ENCODE measurements at regions not wholly inside any gene's neighbourhood (a gene's known extent, or its start where the extent isn't known, plus 50 kb on each side); places are given as distances from the start of the nearest gene placed in this dataset.

- H3K9me2 ChIP-seq (ENCODE audit: insufficient read depth, low read length), result no peaks in the 10 kb centered on the region
- TF ChIP-seq CTCF (conservative IDR thresholded peaks at IDR 0.05; ENCODE audit: low read length) (no peak), EZH2phosphoT487 (IDR thresholded peaks at IDR 0.05; ENCODE audit: borderline replicate concordance, low read depth, low read length) (no peak)
- no peak for DNase-seq (ENCODE audit: low spot score)
- H3K4me3 ChIP-seq (ENCODE audit: low read depth, low read length, poor library complexity, severe bottlenecking), result no peak overlapping the region
- no peak overlapping the region for H3K27ac ChIP-seq (ENCODE audit: low read depth, low read length, poor library complexity, severe bottlenecking)
- no peak overlapping the region for H3K4me2 ChIP-seq (ENCODE audit: low read length)
- no peaks in the 10 kb centered on the region for H4K20me1 ChIP-seq (ENCODE audit: insufficient read depth, low read length)
- H2AFZ ChIP-seq (ENCODE audit: low read length), result no peak overlapping the region
- no peaks in the 10 kb centered on the region for H3K36me3 ChIP-seq (ENCODE audit: insufficient read depth, low read length)
- no peaks in the 10 kb centered on the region for H3K4me1 ChIP-seq (ENCODE audit: insufficient read depth, low read length, poor library complexity, severe bottlenecking)
- intact Hi-C loops (cut with micrococcal nuclease; ENCODE audit: unreplicated experiment), result no loop called here
- no peaks in the 10 kb centered on the region for H3K9me3 ChIP-seq (ENCODE audit: low read length)
- ChIA-PET CTCF (ENCODE audit: unreplicated experiment) (no interaction called here), POLR2A (interaction anchor here (0.5 to 1.1 kb wide), 2 partner anchors 10 to 39 kb away, joined by 3 to 4 read pairs; no protein-coding TSS in a partner anchor)
- H3K79me2 ChIP-seq (ENCODE audit: insufficient read depth, low read depth, low read length), result no peaks in the 10 kb centered on the region
- no TSS peak for BruUV-seq (replicated peaks)
These were observed 174.3 kb upstream of the STXBP5 start for GRCh38 chr6:147029923-147030322.

- Histone ChIP-seq H3K9me3 (ENCODE audit: low read length) (no peaks in the 10 kb centered on the region), H3K9me2 (ENCODE audit: insufficient read depth, low read length) (no peaks in the 10 kb centered on the region), H3K36me3 (ENCODE audit: insufficient read depth, low read length) (no peaks in the 10 kb centered on the region), H3K27ac (ENCODE audit: low read depth, low read length, poor library complexity, severe bottlenecking) (no peak overlapping the region), H2AFZ (ENCODE audit: low read length) (no peak overlapping the region), H4K20me1 (ENCODE audit: insufficient read depth, low read length) (no peaks in the 10 kb centered on the region), H3K79me2 (ENCODE audit: insufficient read depth, low read depth, low read length) (no peaks in the 10 kb centered on the region), H3K4me3 (ENCODE audit: low read depth, low read length, poor library complexity, severe bottlenecking) (no peak overlapping the region), H3K4me2 (ENCODE audit: low read length) (no peak overlapping the region), H3K4me1 (ENCODE audit: insufficient read depth, low read length, poor library complexity, severe bottlenecking) (no peaks in the 10 kb centered on the region)
- no TSS peak for BruUV-seq (replicated peaks)
- DNase-seq (ENCODE audit: low spot score), result no peak
- ChIA-PET POLR2A (interaction anchor here (0.5 kb wide), 2 partner anchors 84 to 324 kb away, joined by 3 read pairs; no protein-coding TSS in a partner anchor), CTCF (ENCODE audit: unreplicated experiment) (no interaction called here)
- intact Hi-C loops (cut with micrococcal nuclease; ENCODE audit: unreplicated experiment), result no loop called here
- TF ChIP-seq CTCF (conservative IDR thresholded peaks at IDR 0.05; ENCODE audit: low read length), result no peak
- TF ChIP-seq EZH2phosphoT487 (IDR thresholded peaks at IDR 0.05; ENCODE audit: borderline replicate concordance, low read depth, low read length), result no peak
These were observed 170.9 kb upstream of the STXBP5 start for GRCh38 chr6:147033267-147033666.

- CTCF ChIA-PET (ENCODE audit: unreplicated experiment), result no interaction called here
- Histone ChIP-seq H3K27ac (ENCODE audit: low read depth, low read length, poor library complexity, severe bottlenecking) (no peak overlapping the region), H4K20me1 (ENCODE audit: insufficient read depth, low read length) (no peaks in the 10 kb centered on the region), H3K9me2 (ENCODE audit: insufficient read depth, low read length) (no peaks in the 10 kb centered on the region), H3K9me3 (ENCODE audit: low read length) (no peaks in the 10 kb centered on the region), H2AFZ (ENCODE audit: low read length) (no peak overlapping the region), H3K4me3 (ENCODE audit: low read depth, low read length, poor library complexity, severe bottlenecking) (no peak overlapping the region), H3K79me2 (ENCODE audit: insufficient read depth, low read depth, low read length) (no peaks in the 10 kb centered on the region), H3K4me1 (ENCODE audit: insufficient read depth, low read length, poor library complexity, severe bottlenecking) (no peaks in the 10 kb centered on the region), H3K36me3 (ENCODE audit: insufficient read depth, low read length) (no peaks in the 10 kb centered on the region), H3K4me2 (ENCODE audit: low read length) (no peak overlapping the region)
- intact Hi-C loops (cut with micrococcal nuclease; ENCODE audit: unreplicated experiment), result no loop called here
- no peak for DNase-seq (ENCODE audit: low spot score)
- TF ChIP-seq EZH2phosphoT487 (IDR thresholded peaks at IDR 0.05; ENCODE audit: borderline replicate concordance, low read depth, low read length) (no peak), CTCF (conservative IDR thresholded peaks at IDR 0.05; ENCODE audit: low read length) (no peak)
- POLR2A ChIA-PET, result no interaction called here
- no TSS peak for BruUV-seq (replicated peaks)
These were observed 168.3 kb upstream of the STXBP5 start for GRCh38 chr6:147035886-147036285.
